Chondrocyte (in vitro differentiated cells): ENCODE measurements at regions not wholly inside any gene's neighbourhood (a gene's known extent, or its start where the extent isn't known, plus 50 kb on each side); places are given as distances from the start of the nearest gene placed in this dataset.

ENCODE experiments used
- DNase-seq: peaks from one replicate; pipeline ENCODE4 v3.0.0; 2021; ENCODE audit warnings: mixed read lengths, low spot score
- H3K27ac Mint-ChIP-seq: one replicate; pipeline ENCODE4 v1.8.0; 2021; ENCODE audit warnings: mild to moderate bottlenecking, moderate library complexity, mixed read lengths; ENCODE audit not compliant: unreplicated experiment
- H3K27me3 Mint-ChIP-seq: 2 replicates; pipeline ENCODE4 v1.8.0; 2021; ENCODE audit warnings: low read depth, mixed read lengths
- H3K36me3 Mint-ChIP-seq: 2 replicates; pipeline ENCODE4 v1.8.0; 2021; ENCODE audit warnings: low read depth, mixed read lengths
- H3K4me1 Mint-ChIP-seq: 2 replicates; pipeline ENCODE4 v1.8.0; 2021; ENCODE audit warnings: low read depth, mild to moderate bottlenecking, mixed read lengths
- H3K4me3 Mint-ChIP-seq: one replicate; pipeline ENCODE4 v1.8.0; 2021; ENCODE audit warnings: mild to moderate bottlenecking, moderate library complexity, mixed read lengths; ENCODE audit not compliant: unreplicated experiment
- H3K9me3 Mint-ChIP-seq: 2 replicates; pipeline ENCODE4 v1.8.0; 2021; ENCODE audit warnings: low read depth, mixed read lengths
- TF ChIP-seq, protein P1 (sequence below): fragments of 200-600 bp; sonication (generic); IDR thresholded peaks from 2 replicates; pipeline ENCODE4 v1.5.0; 2021; ENCODE audit warnings: antibody characterized with exemption, mild to moderate bottlenecking, moderate library complexity

DNA sequence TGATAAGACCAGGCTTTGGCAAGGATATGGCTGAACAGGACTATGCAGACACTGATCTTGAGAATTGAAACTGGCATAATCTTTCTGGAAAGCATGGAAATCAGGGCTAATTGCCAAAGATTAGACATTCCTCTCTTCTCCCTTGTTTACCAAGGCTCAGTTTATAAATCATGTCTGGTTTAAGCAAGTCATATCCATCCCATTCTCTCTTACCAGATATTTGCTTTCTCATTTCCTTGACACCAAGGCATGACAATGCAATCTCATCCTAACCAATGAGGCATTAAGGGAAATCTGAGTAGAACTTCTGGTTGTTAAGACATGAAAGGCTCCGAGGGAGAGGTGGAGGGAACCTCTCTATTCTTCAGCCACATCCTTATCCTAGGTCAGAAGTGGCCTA is 110.3 kb upstream of the CEP85L start:
- H3K36me3 Mint-ChIP-seq: no peaks in the 10 kb centered on the region
- H3K4me1 Mint-ChIP-seq: no peaks in the 10 kb centered on the region
- TF ChIP-seq, protein P1, sequence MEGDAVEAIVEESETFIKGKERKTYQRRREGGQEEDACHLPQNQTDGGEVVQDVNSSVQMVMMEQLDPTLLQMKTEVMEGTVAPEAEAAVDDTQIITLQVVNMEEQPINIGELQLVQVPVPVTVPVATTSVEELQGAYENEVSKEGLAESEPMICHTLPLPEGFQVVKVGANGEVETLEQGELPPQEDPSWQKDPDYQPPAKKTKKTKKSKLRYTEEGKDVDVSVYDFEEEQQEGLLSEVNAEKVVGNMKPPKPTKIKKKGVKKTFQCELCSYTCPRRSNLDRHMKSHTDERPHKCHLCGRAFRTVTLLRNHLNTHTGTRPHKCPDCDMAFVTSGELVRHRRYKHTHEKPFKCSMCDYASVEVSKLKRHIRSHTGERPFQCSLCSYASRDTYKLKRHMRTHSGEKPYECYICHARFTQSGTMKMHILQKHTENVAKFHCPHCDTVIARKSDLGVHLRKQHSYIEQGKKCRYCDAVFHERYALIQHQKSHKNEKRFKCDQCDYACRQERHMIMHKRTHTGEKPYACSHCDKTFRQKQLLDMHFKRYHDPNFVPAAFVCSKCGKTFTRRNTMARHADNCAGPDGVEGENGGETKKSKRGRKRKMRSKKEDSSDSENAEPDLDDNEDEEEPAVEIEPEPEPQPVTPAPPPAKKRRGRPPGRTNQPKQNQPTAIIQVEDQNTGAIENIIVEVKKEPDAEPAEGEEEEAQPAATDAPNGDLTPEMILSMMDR: no peak
- DNase-seq: no peak
- H3K9me3 Mint-ChIP-seq: peaks cover 2% of the 10 kb centered on the region
- no peaks in the 10 kb centered on the region for H3K27me3 Mint-ChIP-seq
- H3K27ac Mint-ChIP-seq: no peak overlapping the region
- no peak overlapping the region for H3K4me3 Mint-ChIP-seq

DNA sequence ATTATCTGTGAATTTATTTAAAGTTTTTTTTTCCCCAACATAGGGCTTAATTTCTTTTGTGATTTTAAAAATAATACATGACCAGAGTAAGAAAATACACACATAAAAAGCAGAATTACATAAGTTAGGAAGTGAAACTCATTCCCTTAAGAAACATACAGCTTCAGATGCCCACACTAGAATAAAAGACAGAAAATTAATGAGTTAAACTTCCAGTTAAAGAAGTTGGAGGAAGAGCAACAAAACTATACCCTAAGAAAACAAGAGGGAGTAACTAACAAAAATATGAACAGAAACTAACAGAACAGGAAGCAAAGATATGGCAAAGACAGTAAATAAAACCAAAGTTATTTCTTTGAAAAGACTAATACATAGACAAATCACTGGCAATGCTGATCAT is 107.6 kb upstream of the CEP85L start:
- Mint-ChIP-seq H3K27me3 (no peaks in the 10 kb centered on the region), H3K4me1 (no peaks in the 10 kb centered on the region), H3K27ac (no peak overlapping the region), H3K9me3 (no peaks in the 10 kb centered on the region), H3K4me3 (no peak overlapping the region), H3K36me3 (no peaks in the 10 kb centered on the region)
- TF ChIP-seq, protein P1: no peak
- no peak for DNase-seq

DNA sequence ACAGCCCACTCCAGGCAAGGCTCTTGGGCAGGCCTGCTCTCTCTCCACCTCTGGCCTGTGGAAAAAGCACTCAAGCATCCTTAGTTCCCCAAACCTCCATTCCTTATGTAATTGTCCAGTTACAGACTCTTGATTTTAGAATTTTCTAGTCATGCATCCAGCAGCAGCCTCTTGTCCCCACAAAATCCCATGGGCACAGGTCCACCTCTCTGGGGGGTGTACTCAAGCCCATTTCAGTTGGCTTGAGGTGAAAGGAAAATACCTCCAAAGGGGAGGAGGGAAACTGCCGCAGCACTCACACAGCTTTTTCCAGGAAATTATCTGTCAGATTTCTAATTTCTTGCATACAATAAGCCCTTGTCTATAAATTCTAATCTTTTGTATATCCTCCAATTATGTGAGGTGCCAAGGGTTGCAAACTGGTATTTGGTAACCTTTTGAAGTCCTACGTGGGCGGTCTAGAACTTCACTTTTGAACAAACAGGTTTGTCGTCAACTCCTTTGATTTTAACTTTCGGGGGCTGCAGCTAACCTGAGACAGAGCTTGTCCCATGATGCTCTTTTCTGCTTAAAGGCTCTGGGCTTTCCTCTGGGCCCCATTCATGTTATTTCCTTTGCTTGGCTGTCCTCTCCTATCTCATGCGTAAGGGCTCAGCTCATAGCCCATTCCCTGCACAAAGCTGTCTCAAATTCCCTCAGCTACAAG is 104.7 kb upstream of the CEP85L start:
- Mint-ChIP-seq H3K4me1 (no peaks in the 10 kb centered on the region), H3K4me3 (no peak overlapping the region), H3K27ac (no peak overlapping the region), H3K9me3 (no peaks in the 10 kb centered on the region), H3K36me3 (no peaks in the 10 kb centered on the region), H3K27me3 (no peaks in the 10 kb centered on the region)
- TF ChIP-seq, protein P1: no peak
- DNase-seq: no peak

- no peaks in the 10 kb centered on the region for H3K9me3 Mint-ChIP-seq
- H3K4me1 Mint-ChIP-seq: peaks cover 11% of the 10 kb centered on the region
- H3K27me3 Mint-ChIP-seq: no peaks in the 10 kb centered on the region
- H3K36me3 Mint-ChIP-seq: no peaks in the 10 kb centered on the region
- no peak overlapping the region for H3K4me3 Mint-ChIP-seq
- H3K27ac Mint-ChIP-seq: no peak overlapping the region
- TF ChIP-seq, protein P1: no peak
- DNase-seq: no peak
These were observed 101.4 kb upstream of the CEP85L start for GRCh38 chr6:118752803-118753202.

DNA sequence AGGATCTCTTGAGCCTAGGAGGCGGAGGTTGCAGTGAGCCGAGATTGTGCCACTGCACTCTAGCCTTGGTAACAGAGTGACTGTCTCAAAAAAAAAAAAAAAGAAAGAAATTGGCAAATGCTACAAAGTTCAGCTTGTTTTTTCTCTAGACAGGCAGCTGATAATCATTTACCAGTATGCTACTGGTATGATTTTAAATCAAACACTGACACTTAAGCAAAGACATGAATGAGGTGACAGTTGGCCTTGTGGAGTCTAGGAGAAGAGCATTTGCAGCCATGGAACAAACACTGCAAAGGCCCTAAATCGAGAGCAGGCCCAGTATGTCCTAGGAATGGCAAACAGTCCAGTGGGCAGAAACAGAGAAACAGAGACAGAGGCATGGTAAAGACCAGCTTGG is 99.7 kb upstream of the CEP85L start:
- Mint-ChIP-seq H3K9me3 (no peaks in the 10 kb centered on the region), H3K27ac (no peak overlapping the region), H3K27me3 (peaks cover 1% of the 10 kb centered on the region), H3K36me3 (no peaks in the 10 kb centered on the region), H3K4me3 (no peak overlapping the region), H3K4me1 (peaks cover 11% of the 10 kb centered on the region)
- DNase-seq: no peak
- TF ChIP-seq, protein P1: no peak
